GM23338 (cell line): ENCODE measurements at regions not wholly inside any gene's neighbourhood (a gene's known extent, or its start where the extent isn't known, plus 50 kb on each side); places are given as distances from the start of the nearest gene placed in this dataset.

Experiments used
- ATAC-seq: fragments of 200-7000 bp; cut with Tn5 transposase; 3 replicates; pipeline ENCODE4 v1.9.1; 2020
- DNase-seq: peaks from one replicate; pipeline ENCODE4 v3.0.0-alpha.2; 2015; ENCODE audit warnings: low spot score
- H2AFZ ChIP-seq: fragments of 200-600 bp; sonication (generic); 2 replicates; pipeline ENCODE4 v1.8.0; 2016; ENCODE audit warnings: antibody characterized with exemption, mild to moderate bottlenecking, moderate library complexity
- H3F3A ChIP-seq: fragments of 200-600 bp; sonication (generic); replicated peaks from 2 replicates; pipeline ENCODE4 v1.8.0; 2017; ENCODE audit warnings: antibody characterized with exemption, mixed run types, low read depth
- H3K27ac ChIP-seq: fragments of 200-600 bp; sonication (generic); 2 replicates; pipeline ENCODE4 v1.6.1; 2016; ENCODE audit warnings: low read depth
- H3K27me3 ChIP-seq: fragments of 200-600 bp; sonication (generic); 2 replicates; pipeline ENCODE4 v1.8.0; 2016; ENCODE audit warnings: mild to moderate bottlenecking, mixed run types, moderate library complexity; ENCODE audit not compliant: insufficient read depth
- H3K36me3 ChIP-seq: fragments of 200-600 bp; sonication (generic); 2 replicates; pipeline ENCODE4 v1.8.0; 2016; ENCODE audit warnings: mild to moderate bottlenecking; ENCODE audit not compliant: insufficient read depth
- H3K4me1 ChIP-seq: fragments of 200-600 bp; sonication (generic); 2 replicates; pipeline ENCODE4 v1.8.0; 2016; ENCODE audit warnings: mild to moderate bottlenecking, moderate library complexity; ENCODE audit not compliant: insufficient read depth
- H3K4me2 ChIP-seq: fragments of 200-600 bp; sonication (generic); 2 replicates; pipeline ENCODE4 v1.7.1; 2017; ENCODE audit warnings: mixed run types
- H3K4me3 ChIP-seq: fragments of 200-600 bp; sonication (generic); 2 replicates; pipeline ENCODE4 v1.6.1; 2016; ENCODE audit warnings: mixed run types
- H3K79me2 ChIP-seq: fragments of 200-600 bp; sonication (generic); replicated peaks from 2 replicates; pipeline ENCODE4 v1.8.0; 2017; ENCODE audit warnings: mild to moderate bottlenecking; ENCODE audit not compliant: insufficient read depth
- H3K9me2 ChIP-seq: fragments of 200-600 bp; sonication (generic); 2 replicates; pipeline ENCODE4 v1.8.0; 2017; ENCODE audit not compliant: insufficient read depth
- H4K20me1 ChIP-seq: fragments of 200-600 bp; sonication (generic); replicated peaks from 2 replicates; pipeline ENCODE4 v1.8.0; 2017; ENCODE audit warnings: mild to moderate bottlenecking; ENCODE audit not compliant: insufficient read depth
- H3K27ac Mint-ChIP-seq: 2 replicates; pipeline ENCODE4 v1.8.0; 2020; ENCODE audit warnings: inconsistent platforms, mild to moderate bottlenecking, moderate library complexity, mixed read lengths
- H3K27me3 Mint-ChIP-seq: 3 replicates; pipeline ENCODE4 v1.8.0; 2022; ENCODE audit warnings: low read depth, mild to moderate bottlenecking, moderate library complexity, mixed read lengths, inconsistent platforms; ENCODE audit not compliant: insufficient read depth, poor library complexity
- H3K36me3 Mint-ChIP-seq: 3 replicates; pipeline ENCODE4 v1.8.0; 2021; ENCODE audit warnings: low read depth, mild to moderate bottlenecking, inconsistent platforms, moderate library complexity, mixed read lengths
- H3K4me1 Mint-ChIP-seq: 3 replicates; pipeline ENCODE4 v1.8.0; 2020; ENCODE audit warnings: mild to moderate bottlenecking, inconsistent platforms, mixed read lengths
- H3K4me3 Mint-ChIP-seq: 3 replicates; pipeline ENCODE4 v1.8.0; 2021; ENCODE audit warnings: moderate library complexity, mild to moderate bottlenecking, inconsistent platforms, mixed read lengths
- H3K9me3 Mint-ChIP-seq: 3 replicates; pipeline ENCODE4 v1.8.0; 2020; ENCODE audit warnings: moderate library complexity, mild to moderate bottlenecking, inconsistent platforms, mixed read lengths
- CREB1 ChIP-seq: fragments of 250-450 bp; sonication (Bioruptor Pico); IDR thresholded peaks from 2 replicates; pipeline ENCODE4 v1.5.0; 2020; ENCODE audit warnings: low read depth, mild to moderate bottlenecking, moderate library complexity
- CTCF ChIP-seq, 2 experiments: fragments of 200-600 bp in 1 of 2; sonication (generic) in 1 of 2; conservative IDR thresholded peaks; 2 replicates each; pipeline versions ENCODE4 v1.5.1 to v1.6.1; 2016 to 2017; ENCODE audit warnings: antibody characterized with exemption in 2 of 2, low read depth in 2 of 2, mild to moderate bottlenecking in 2 of 2, moderate library complexity in 1 of 2
- ETS1 ChIP-seq: IDR thresholded peaks from 2 replicates; pipeline ENCODE4 v1.6.1; 2016; ENCODE audit warnings: antibody characterized with exemption
- EZH2 ChIP-seq: fragments of 200-600 bp; sonication (generic); IDR thresholded peaks from one replicate; pipeline ENCODE4 v1.8.0; 2017; ENCODE audit warnings: antibody characterized with exemption, mild to moderate bottlenecking, low read depth; ENCODE audit not compliant: unreplicated experiment
- EZH2phosphoT487 ChIP-seq: fragments of 200-600 bp; sonication (generic); IDR thresholded peaks from one replicate; pipeline ENCODE4 v1.8.1; 2018; ENCODE audit warnings: antibody characterized with exemption; ENCODE audit not compliant: unreplicated experiment
- NANOG ChIP-seq: IDR thresholded peaks from 2 replicates; pipeline ENCODE4 v1.6.1; 2016; ENCODE audit warnings: antibody characterized with exemption, borderline replicate concordance
- POLR2AphosphoS5 ChIP-seq: IDR thresholded peaks from 2 replicates; pipeline ENCODE4 v1.6.1; 2016; ENCODE audit warnings: antibody characterized with exemption, low read depth
- STAT1 ChIP-seq: IDR thresholded peaks from one replicate; pipeline ENCODE4 v1.6.1; 2016; ENCODE audit warnings: antibody characterized with exemption; ENCODE audit not compliant: unreplicated experiment
- ZNF114 ChIP-seq: fragments of 250-450 bp; sonication (Bioruptor Pico); IDR thresholded peaks from 2 replicates; pipeline ENCODE4 v1.5.0; 2020; ENCODE audit warnings: mild to moderate bottlenecking, moderate library complexity
- ZNF331 ChIP-seq: fragments of 250-450 bp; sonication (Bioruptor Pico); IDR thresholded peaks from 2 replicates; pipeline ENCODE4 v1.5.0; 2020; ENCODE audit warnings: low read depth, mild to moderate bottlenecking, moderate library complexity
- ZNF462 ChIP-seq: fragments of 250-450 bp; sonication (Bioruptor Pico); IDR thresholded peaks from 2 replicates; pipeline ENCODE4 v1.5.0; 2020; ENCODE audit warnings: mild to moderate bottlenecking, moderate library complexity

- H3K9me3 Mint-ChIP-seq: peaks cover 94% of the 10 kb centered on the region
- no peak overlapping the region for H3K4me3 ChIP-seq
- no peak for ATAC-seq
These were observed 543.3 kb downstream of the SQOR start for GRCh38 chr15:46178138-46178537.

GRCh38 chr15:46207341-46207740 is 572.5 kb downstream of the SQOR start:
- Histone ChIP-seq H3K27ac (no peak overlapping the region), H3K36me3 (no peaks in the 10 kb centered on the region), H3K9me2 (no peaks in the 10 kb centered on the region), H3K79me2 (no peaks in the 10 kb centered on the region), H4K20me1 (no peaks in the 10 kb centered on the region), H3K4me3 (no peak overlapping the region), H3K4me2 (no peak overlapping the region), H3K4me1 (no peaks in the 10 kb centered on the region), H3F3A (no peaks in the 10 kb centered on the region), H2AFZ (no peak overlapping the region), H3K27me3 (no peaks in the 10 kb centered on the region)
- no peak for ATAC-seq
- Mint-ChIP-seq H3K27ac (no peak overlapping the region), H3K36me3 (peaks cover 8% of the 10 kb centered on the region), H3K4me1 (no peaks in the 10 kb centered on the region), H3K27me3 (no peaks in the 10 kb centered on the region), H3K4me3 (no peak overlapping the region), H3K9me3 (peaks cover 73% of the 10 kb centered on the region)
- no peak for DNase-seq
- no peak for TF ChIP-seq EZH2phosphoT487
- TF ChIP-seq EZH2: no peak
- no peak for TF ChIP-seq STAT1
- TF ChIP-seq ZNF462: no peak
- TF ChIP-seq ZNF114: no peak
- no peak for TF ChIP-seq CTCF (conservative IDR thresholded peaks at IDR 0.05; ENCODE audit: low read depth in 2 of 2)
- no peak for TF ChIP-seq CREB1 (CRISPR knock-in tag)
- no peak for TF ChIP-seq NANOG
- no peak for TF ChIP-seq ZNF331
- no peak for TF ChIP-seq ETS1
- TF ChIP-seq POLR2AphosphoS5: no peak

More at GRCh38 chr15:46178138-46178537, 543.3 kb downstream of the SQOR start:
- H3K27me3 Mint-ChIP-seq: peaks cover 4% of the 10 kb centered on the region
- Histone ChIP-seq H3K4me1 (no peaks in the 10 kb centered on the region), H3K27me3 (no peaks in the 10 kb centered on the region), H3K9me2 (peaks cover 12% of the 10 kb centered on the region), H3K79me2 (no peaks in the 10 kb centered on the region), H4K20me1 (no peaks in the 10 kb centered on the region), H3K4me2 (no peak overlapping the region), H3K36me3 (no peaks in the 10 kb centered on the region), H2AFZ (no peak overlapping the region), H3F3A (no peaks in the 10 kb centered on the region), H3K27ac (no peak overlapping the region)
- H3K27ac Mint-ChIP-seq: no peak overlapping the region
- no peaks in the 10 kb centered on the region for H3K4me1 Mint-ChIP-seq
- H3K4me3 Mint-ChIP-seq: no peak overlapping the region
- DNase-seq: no peak
- H3K36me3 Mint-ChIP-seq: peaks cover 17% of the 10 kb centered on the region; the same call in 2 of the 3 replicates
- no peak for TF ChIP-seq EZH2phosphoT487
